Right lobe of liver (tissue), 4 donors: ENCODE measurements at regions not wholly inside any gene's neighbourhood (a gene's known extent, or its start where the extent isn't known, plus 50 kb on each side); places are given as distances from the start of the nearest gene placed in this dataset.

Experiments
- POLR2A ChIP-seq: fragments of 450-650 bp; IDR thresholded peaks from one replicate; pipeline ENCODE4 v1.6.1; 2017; ENCODE audit warnings: antibody characterized with exemption, mild to moderate bottlenecking
- TF ChIP-seq, protein P1 (sequence below), 4 donors: fragments of 200-600 bp in 3 of 4; fragments of 450-650 bp in 1 of 4; IDR thresholded peaks; one replicate each; pipeline versions ENCODE4 v1.5.1 to v1.8.0; 2016 to 2022; ENCODE audit warnings: antibody characterized with exemption in 4 of 4, mild to moderate bottlenecking in 2 of 4
- donor health status: DM: no; HTN: no; CAD: no.
- donor health status: DM: no; HTN: no; CAD: no.
- donor health status: DM: no; HTN: yes; CAD: no.

DNA sequence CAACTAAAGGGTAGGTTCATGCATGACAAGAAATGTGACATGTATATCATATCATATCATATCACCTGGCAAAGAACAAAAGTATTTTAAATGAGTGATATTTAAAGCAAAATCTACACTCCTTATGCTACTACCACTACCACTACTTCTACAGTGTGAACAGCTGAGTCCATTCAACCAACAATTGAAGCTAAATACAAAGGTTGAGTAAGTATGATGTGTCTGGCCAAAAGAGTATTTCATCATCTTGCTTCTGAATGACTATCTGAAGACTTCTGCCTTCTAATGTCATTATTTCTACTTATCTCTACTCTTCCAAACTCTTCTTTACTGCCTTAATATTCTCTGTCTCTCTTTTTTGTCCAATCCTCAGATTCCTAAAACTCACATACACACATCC is 292.6 kb upstream of the CAND1 start:
- TF ChIP-seq, protein P1, sequence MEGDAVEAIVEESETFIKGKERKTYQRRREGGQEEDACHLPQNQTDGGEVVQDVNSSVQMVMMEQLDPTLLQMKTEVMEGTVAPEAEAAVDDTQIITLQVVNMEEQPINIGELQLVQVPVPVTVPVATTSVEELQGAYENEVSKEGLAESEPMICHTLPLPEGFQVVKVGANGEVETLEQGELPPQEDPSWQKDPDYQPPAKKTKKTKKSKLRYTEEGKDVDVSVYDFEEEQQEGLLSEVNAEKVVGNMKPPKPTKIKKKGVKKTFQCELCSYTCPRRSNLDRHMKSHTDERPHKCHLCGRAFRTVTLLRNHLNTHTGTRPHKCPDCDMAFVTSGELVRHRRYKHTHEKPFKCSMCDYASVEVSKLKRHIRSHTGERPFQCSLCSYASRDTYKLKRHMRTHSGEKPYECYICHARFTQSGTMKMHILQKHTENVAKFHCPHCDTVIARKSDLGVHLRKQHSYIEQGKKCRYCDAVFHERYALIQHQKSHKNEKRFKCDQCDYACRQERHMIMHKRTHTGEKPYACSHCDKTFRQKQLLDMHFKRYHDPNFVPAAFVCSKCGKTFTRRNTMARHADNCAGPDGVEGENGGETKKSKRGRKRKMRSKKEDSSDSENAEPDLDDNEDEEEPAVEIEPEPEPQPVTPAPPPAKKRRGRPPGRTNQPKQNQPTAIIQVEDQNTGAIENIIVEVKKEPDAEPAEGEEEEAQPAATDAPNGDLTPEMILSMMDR (IDR thresholded peaks at IDR 0.05): no peak
- TF ChIP-seq POLR2A: no peak
